Uterus (tissue), 2 donors: ENCODE measurements at regions not wholly inside any gene's neighbourhood (a gene's known extent, or its start where the extent isn't known, plus 50 kb on each side); places are given as distances from the start of the nearest gene placed in this dataset.

Experiments
- CTCF ChIP-seq, 4 experiments: fragments of 200-600 bp in 2 of 4; fragments of 450-650 bp in 2 of 4; sonication (generic) in 2 of 4; IDR thresholded peaks; one replicate each; pipeline ENCODE4 v1.5.1; 2016 to 2019; ENCODE audit warnings: antibody characterized with exemption in 4 of 4, mild to moderate bottlenecking in 2 of 4, moderate library complexity in 1 of 4
- POLR2A ChIP-seq, 2 donors: fragments of 450-650 bp; IDR thresholded peaks; one replicate each; pipeline ENCODE4 v1.6.1; 2016; ENCODE audit warnings: antibody characterized with exemption in 2 of 2, mild to moderate bottlenecking in 1 of 2, moderate library complexity in 1 of 2

DNA sequence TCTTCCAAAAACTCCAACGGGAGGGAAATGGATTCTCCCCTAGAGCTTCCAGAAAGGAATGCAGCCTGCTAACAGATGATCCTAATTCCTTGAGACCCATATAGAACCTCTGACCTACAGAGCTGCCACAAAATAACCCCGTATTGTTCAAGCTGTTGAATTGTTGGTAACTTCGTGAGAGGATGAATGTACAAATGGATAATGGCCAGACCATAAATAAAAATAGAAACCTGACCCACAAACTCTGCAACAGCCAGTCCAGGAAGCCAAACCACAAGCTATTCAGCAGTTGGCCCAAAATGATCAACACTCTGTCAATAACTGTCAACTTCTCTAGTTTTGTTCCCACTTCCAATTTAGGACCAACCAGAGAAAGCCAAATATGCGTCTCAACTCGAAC, 414.0 kb upstream of the ZNF717 start:
- TF ChIP-seq POLR2A (IDR thresholded peaks at IDR 0.05), result no peak
- no peak for TF ChIP-seq CTCF (IDR thresholded peaks at IDR 0.05)
